HG02571 (cell line): ENCODE measurements at regions not wholly inside any gene's neighbourhood (a gene's known extent, or its start where the extent isn't known, plus 50 kb on each side); places are given as distances from the start of the nearest gene placed in this dataset.
"Not testable (repeated sequence)": the region's sequence is repeated elsewhere in the genome, so short reads cannot be mapped to it uniquely, and the experiment has no call there.

ENCODE experiments used
- ATAC-seq: cut with Tn5 transposase; IDR thresholded peaks from one replicate; pipeline ENCODE4 v1.9.1; 2021; ENCODE audit warnings: mild to moderate bottlenecking, moderate library complexity; ENCODE audit not compliant: unreplicated experiment

DNA sequence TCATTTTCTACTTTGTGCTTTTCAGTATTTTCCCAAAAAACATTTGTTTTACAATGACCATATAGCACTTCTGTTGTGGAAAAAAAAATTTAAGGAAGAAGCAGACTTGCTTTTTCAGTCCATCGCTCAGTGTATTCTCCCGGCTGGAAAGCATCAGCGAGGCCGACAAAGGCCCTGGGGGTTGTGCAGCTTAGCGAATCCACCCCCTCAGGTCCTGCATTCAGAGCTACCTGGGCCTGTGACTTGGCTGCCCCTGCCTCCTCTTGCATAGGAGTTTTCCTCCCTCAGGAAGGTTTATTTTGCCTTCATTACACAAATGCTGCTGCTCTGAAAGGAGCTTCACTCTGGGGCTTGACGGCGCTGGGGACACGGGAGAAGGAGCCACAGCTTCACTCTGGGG, 244.4 kb upstream of the MGAT5 start:
- ATAC-seq, result no peak

DNA sequence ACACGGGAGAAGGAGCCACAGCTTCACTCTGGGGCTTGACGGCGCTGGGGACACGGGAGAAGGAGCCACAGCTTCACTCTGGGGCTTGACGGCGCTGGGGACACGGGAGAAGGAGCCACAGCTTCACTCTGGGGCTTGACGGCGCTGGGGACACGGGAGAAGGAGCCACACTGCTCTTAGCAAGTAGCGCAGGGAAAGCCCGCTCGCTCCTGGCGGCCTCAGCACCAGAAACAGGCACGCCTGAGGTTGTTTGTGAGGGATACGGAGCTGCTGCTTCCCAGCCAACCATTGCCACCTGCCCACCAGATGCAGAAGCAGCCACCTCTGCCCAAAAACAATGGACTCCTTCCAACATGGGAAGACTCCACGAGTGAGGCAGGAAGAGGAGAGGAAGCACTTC, 244.0 kb upstream of the MGAT5 start:
- not testable (repeated sequence) for ATAC-seq

- no peak for ATAC-seq
Observed at GRCh38 chr2:134011936-134012586, 241.8 kb upstream of the MGAT5 start.

DNA sequence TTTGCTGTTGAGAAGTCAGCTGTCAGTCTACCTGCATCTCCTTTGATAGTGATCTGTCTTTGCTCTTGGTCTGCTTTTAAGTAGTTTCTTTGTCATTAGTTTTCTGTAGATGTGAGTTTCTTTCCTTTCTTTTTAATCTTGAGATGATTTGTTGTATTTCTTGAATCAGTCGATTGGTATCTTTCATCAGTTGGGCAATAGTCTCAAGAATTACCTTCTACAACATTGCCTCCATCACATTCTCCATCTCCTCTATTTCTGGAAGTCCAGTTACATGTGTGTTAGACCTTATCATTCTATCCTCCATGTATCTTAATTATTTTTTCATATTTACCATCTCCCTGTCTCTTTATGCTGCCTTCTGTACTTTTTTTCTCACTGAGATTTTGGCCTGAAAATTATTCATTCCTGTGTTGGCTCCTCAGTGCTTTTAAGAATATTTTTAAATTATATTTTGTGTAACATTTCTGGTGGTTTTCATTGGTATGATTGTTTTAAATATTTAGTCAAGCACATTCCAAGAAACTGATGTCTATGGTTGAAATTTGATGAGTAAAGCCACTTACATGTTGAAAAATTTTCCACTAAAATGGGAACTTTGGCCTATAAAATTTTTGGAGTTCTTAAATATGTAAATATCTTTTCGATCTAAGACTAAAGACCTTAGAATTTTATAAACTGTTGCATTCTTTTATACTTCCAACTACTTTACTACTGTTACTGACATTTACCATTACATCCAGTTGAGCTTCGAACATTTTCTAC, 239.5 kb upstream of the MGAT5 start:
- no peak for ATAC-seq

DNA sequence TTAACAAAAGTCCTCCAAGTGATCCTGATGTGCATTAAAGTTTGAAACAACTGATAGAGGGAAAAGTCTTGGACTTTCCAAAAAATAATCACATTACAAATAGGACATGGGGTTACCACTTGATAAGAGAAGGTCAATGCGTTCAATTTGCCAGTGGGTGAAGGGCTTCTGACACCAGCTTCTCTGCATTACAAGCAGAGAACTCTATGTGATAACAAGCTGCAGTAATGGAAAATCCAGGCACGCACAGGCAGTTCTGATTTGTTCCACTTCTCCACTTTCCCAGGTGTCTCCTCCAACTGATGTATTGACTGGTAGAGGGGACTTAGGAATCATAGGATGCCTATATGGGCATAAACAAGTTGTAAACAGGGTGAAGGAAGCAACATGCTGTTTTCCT, 234.0 kb upstream of the MGAT5 start:
- ATAC-seq, result no peak

DNA sequence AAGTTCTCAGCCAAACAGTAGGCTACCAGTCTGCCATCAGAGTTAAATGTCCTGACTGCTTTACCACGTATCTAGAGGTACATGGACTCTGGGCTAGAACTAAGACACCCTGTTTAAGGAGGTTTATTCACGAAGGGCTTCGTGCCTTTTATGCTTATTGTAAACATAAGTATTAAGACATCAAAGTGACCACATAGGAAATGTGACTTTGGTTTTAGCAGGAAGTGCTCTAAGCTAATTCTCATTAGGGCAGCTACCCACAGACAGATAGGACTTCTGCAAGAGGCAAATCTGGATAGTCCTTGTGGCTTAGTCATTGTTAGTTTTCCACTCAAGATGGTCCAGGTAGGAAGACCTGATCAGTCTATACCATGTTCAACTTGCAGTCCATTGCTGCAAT, 233.3 kb upstream of the MGAT5 start:
- no peak for ATAC-seq

- peak; percentile 95 for ATAC-seq
Observed at GRCh38 chr2:134021830-134022524, 231.9 kb upstream of the MGAT5 start.

DNA sequence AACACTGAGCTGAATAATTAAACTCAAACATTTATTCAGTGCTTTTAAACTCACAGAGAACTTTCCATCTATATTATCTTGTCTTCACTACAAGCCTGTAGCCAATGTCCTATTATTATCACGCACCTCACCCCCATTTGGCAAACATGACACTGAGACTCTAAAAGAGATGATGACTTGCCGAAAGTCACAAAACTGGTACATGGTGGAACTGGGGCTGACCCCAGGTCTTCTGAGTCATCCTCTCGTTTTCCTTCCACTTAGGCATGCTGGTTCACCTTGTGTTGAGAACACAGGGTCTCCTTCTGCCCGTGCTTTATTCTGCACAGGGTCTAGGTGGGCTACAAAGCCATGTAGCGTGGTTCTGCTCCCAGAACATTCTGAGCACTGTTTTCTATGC, 230.0 kb upstream of the MGAT5 start:
- no peak for ATAC-seq

GRCh38 chr2:134027980-134028379, 225.9 kb upstream of the MGAT5 start:
- ATAC-seq, result no peak

GRCh38 chr2:134029418-134029817, 224.5 kb upstream of the MGAT5 start:
- ATAC-seq, result no peak

DNA sequence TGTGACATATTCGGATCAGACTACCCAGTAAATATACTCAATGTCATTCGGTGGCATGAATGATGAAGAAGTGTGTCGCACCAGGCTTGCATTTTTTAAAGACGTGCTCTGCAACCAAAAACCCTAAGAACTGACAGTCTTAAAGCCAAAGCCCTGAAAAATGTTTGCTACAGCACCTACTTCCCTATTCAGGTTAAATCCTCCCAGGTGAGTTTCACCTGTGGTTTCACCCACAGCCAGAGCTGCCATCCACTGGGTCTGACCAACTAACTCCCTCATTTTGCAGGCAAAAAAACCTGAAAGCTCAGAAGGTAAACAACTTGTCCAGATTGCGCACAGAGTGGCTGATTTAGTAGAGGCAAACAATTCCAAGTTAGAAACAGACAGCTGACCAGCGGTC, 222.3 kb upstream of the MGAT5 start:
- no peak for ATAC-seq

DNA sequence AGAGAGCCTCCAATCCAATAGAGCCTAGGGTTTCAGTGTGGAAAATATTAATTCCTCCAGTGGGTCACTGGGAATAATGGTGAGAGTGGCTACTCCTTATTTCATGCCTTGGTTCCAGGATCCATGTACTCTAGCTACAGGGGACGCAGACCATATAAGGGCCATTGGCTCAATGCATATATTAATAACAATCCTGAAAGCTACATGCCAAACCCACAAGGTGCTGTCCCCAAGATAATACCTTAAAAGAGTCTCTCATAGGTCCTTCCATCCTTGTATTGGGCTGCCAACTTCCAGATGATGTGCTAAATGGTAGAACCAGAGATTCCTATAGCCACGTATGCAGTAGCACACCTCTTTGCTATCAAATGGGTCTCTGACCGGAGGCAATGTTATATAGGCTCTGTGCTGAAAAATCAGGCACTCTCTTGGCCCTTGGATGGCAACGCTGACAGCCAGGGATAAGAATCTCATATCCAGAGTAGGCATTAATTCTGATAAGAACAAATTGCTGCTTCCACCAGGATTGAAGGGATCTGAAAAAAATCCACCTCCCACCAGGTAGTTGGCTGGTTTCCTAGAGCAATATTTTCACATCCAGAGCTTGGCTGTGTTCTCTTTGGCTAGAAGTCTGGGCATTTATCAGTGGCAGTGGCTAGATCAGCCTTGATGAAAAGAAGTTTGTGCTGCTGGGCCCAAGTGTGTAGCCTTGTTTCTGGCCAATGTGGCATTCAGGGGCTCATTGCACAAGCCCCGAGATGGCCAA, 218.1 kb upstream of the MGAT5 start:
- ATAC-seq, result no peak

DNA sequence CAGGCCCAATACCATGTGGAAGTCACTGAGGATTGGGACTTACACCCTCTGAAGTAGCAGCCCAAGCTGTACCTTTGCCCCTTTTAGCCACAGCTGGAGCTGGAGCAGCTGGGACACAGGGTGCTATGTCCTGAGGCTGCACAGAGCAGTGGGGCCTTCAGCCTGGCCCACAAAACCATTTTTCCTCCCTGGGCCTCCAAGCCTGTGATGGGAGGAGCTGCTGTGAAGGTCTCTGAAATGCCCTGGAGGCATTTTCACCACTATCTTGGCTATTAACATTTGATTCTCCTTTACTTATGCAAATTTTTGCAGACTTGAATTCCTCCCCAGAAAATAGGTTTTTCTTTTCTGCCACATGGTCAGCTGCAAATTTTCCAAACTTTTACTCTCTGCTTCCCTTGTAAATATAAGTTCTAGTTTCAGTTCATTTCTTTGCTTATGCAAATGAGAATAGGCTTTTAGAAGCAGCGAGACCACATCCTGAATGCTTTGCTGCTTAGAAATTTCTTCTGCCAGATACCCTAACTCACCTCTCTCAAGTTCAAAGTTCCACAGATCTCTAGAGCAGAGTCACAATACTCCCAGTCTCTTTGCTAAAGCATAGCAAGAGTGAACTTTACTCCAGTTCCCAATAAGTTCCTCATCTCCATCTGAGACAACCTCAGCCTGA, 213.8 kb upstream of the MGAT5 start:
- no peak for ATAC-seq

DNA sequence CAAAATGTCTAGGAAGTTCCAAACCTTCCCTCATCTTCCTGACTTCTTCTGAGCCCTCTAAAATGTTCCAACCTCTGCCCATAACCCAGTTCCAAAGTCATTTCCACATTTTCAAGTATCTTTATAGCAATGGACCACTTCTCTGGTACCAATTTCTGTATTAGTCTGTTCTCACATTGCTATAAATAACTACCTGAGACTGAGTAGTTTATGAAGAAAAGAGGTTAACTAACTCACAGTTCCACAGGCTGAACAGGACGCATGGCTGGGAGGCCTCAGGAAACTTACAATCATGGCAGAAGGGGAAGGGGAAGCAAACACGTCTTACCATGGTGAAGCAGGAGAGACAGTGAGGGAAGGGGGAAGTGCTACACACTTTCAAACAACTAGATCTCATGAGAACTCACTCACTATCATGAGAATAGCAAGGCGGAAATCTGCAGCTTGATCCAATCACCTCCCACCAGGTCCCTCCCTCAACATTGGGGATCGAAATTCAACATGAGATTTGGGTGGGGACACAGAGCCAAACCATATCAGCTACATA, 213.2 kb upstream of the MGAT5 start:
- not testable (repeated sequence) for ATAC-seq

- no peak for ATAC-seq
Observed at GRCh38 chr2:134041877-134042276, 212.0 kb upstream of the MGAT5 start.

GRCh38 chr2:134043028-134043427, 210.8 kb upstream of the MGAT5 start:
- ATAC-seq, result not testable (repeated sequence)

DNA sequence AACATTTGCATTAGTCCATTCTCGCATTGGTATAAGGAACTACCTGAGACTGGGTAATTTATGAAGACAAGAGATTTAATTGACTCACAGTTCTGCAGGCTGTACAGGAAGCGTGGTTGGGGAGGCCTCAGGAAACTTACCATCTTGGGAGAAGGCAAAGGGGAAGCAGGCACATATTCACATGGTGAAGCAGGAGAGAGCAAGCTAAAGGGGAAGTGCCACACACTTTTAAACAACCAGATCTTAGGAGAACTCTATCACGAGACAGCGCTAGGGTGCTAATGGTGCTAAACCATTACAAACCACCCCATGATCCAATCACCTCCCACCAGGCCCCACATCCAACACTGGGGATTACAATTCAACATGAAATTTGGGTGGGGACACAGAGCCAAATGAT, 201.7 kb upstream of the MGAT5 start:
- no peak for ATAC-seq

DNA sequence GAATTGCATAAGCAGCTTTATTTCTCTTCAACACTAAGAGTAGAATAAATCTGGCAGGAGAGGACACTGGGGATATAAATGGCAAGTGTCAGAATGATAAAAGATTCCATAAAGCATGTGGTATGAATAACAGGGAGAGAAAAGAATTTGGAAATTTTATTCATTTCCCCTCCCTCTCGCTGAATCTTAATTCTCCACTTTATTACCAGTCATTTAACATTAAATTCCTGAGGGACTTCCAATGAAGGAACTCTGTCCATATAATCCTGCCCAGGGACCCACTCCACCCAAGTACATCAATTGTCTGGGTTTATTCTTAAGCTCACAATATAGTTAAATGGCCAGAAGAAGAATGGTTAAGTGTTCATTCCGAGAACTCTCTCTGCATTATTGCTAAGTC, 197.7 kb upstream of the MGAT5 start:
- no peak for ATAC-seq

GRCh38 chr2:134061066-134061465, 192.8 kb upstream of the MGAT5 start:
- ATAC-seq, result not testable (repeated sequence)

DNA sequence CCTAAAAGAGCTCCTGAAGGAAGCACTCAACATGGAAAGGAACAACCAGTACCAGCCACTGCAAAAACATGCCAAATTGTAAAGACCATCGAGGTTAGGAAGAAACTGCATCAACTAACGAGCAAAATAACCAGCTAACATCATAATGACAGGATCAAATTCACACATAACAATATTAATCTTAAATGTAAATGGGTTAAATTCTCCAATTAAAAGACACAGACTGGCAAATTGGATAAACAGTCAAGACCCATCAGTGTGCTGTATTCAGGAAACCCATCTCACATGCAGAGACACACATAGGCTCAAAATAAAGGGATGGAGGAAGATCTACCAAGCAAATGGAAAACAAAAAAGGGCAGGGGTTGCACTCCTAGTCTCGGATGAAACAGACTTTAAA, 191.6 kb upstream of the MGAT5 start:
- ATAC-seq, result not testable (repeated sequence)
